Mesenchymal stem cell (in vitro differentiated cells and primary cell): ENCODE measurements at regions not wholly inside any gene's neighbourhood (a gene's known extent, or its start where the extent isn't known, plus 50 kb on each side); places are given as distances from the start of the nearest gene placed in this dataset.

Experiments
- DNase-seq: peaks from one replicate; pipeline ENCODE4 v3.0.0-alpha.2; 2013
- H2AFZ ChIP-seq: one replicate; pipeline ENCODE4 v1.6.1; 2013; ENCODE audit warnings: low read depth, mild to moderate bottlenecking, control low read depth, inconsistent platforms, low read length, moderate library complexity
- H2AK5ac ChIP-seq: 2 replicates; pipeline ENCODE4 v1.6.1; 2013; ENCODE audit warnings: low read length, moderate library complexity, mild to moderate bottlenecking, inconsistent platforms; ENCODE audit not compliant: severe bottlenecking
- H2BK120ac ChIP-seq: one replicate; pipeline ENCODE4 v1.6.1; 2013; ENCODE audit warnings: low read depth, mild to moderate bottlenecking, inconsistent platforms, low read length, moderate library complexity
- H2BK12ac ChIP-seq, 2 experiments: one replicate each; pipeline ENCODE4 v1.6.1; 2013; ENCODE audit warnings: inconsistent platforms in 2 of 2, low read length in 2 of 2, mild to moderate bottlenecking in 2 of 2, moderate library complexity in 2 of 2, control low read depth in 1 of 2
- H2BK15ac ChIP-seq: one replicate; pipeline ENCODE4 v1.6.1; 2013; ENCODE audit warnings: mild to moderate bottlenecking, low read depth, inconsistent platforms; ENCODE audit not compliant: poor library complexity, severe bottlenecking
- H2BK5ac ChIP-seq: 2 replicates; pipeline ENCODE4 v1.6.1; 2013; ENCODE audit warnings: low read depth, mild to moderate bottlenecking, low read length, control low read depth, inconsistent platforms; ENCODE audit not compliant: poor library complexity, severe bottlenecking
- H3K14ac ChIP-seq, 2 experiments: one replicate each; pipeline ENCODE4 v1.6.1; 2013; ENCODE audit warnings: inconsistent platforms in 2 of 2, low read length in 2 of 2, control low read depth in 1 of 2, mild to moderate bottlenecking in 1 of 2, moderate library complexity in 1 of 2
- H3K18ac ChIP-seq, 2 experiments: one replicate each; pipeline ENCODE4 v1.6.1; 2013; ENCODE audit warnings: inconsistent platforms in 2 of 2, low read length in 2 of 2, control low read depth in 1 of 2, low read depth in 1 of 2, mild to moderate bottlenecking in 1 of 2
- H3K23ac ChIP-seq, 2 experiments: one replicate each; pipeline ENCODE4 v1.6.1; 2013; ENCODE audit warnings: inconsistent platforms in 2 of 2, low read length in 2 of 2, mild to moderate bottlenecking in 2 of 2, moderate library complexity in 2 of 2, control low read depth in 1 of 2
- H3K27ac ChIP-seq: 2 replicates; pipeline ENCODE4 v1.5.1; 2013; ENCODE audit warnings: mild to moderate bottlenecking, moderate library complexity, low read length, control low read depth, inconsistent platforms; ENCODE audit not compliant: poor library complexity, severe bottlenecking
- H3K27me3 ChIP-seq, 2 experiments: 2 replicates each; pipeline versions ENCODE4 v1.6.1 to v1.7.0; 2013; ENCODE audit warnings: low read length in 2 of 2, mild to moderate bottlenecking in 2 of 2, moderate library complexity in 2 of 2, control low read depth in 1 of 2, inconsistent platforms in 1 of 2; ENCODE audit not compliant: control insufficient read depth in 1 of 2, insufficient read depth in 1 of 2
- H3K36me3 ChIP-seq, 2 experiments: 2 replicates each; pipeline versions ENCODE4 v1.6.1 to v1.7.0; 2013; ENCODE audit warnings: low read length in 2 of 2, control low read depth in 1 of 2, inconsistent platforms in 1 of 2, low read depth in 1 of 2, mild to moderate bottlenecking in 1 of 2; ENCODE audit not compliant: insufficient read depth in 2 of 2, control insufficient read depth in 1 of 2
- H3K4ac ChIP-seq, 2 experiments: one replicate each; pipeline ENCODE4 v1.6.1; 2013; ENCODE audit warnings: inconsistent platforms in 2 of 2, low read length in 2 of 2, mild to moderate bottlenecking in 2 of 2, moderate library complexity in 2 of 2, control low read depth in 1 of 2, low read depth in 1 of 2
- H3K4me1 ChIP-seq: 2 replicates; pipeline ENCODE4 v1.6.1; 2013; ENCODE audit warnings: low read depth, low read length, control low read depth; ENCODE audit not compliant: control insufficient read depth, insufficient read depth
- H3K4me2 ChIP-seq: 2 replicates; pipeline ENCODE4 v1.6.1; 2013; ENCODE audit warnings: low read length, mild to moderate bottlenecking, inconsistent platforms; ENCODE audit not compliant: poor library complexity, severe bottlenecking
- H3K4me3 ChIP-seq, 2 experiments: 2 replicates each; pipeline versions ENCODE4 v1.5.1 to v1.7.0; 2013; ENCODE audit warnings: low read length in 2 of 2, mild to moderate bottlenecking in 2 of 2, control low read depth in 1 of 2, low read depth in 1 of 2; ENCODE audit not compliant: insufficient read depth in 1 of 2
- H3K79me1 ChIP-seq: replicated peaks from 2 replicates; pipeline ENCODE4 v1.6.1; 2013; ENCODE audit warnings: mild to moderate bottlenecking, control low read depth, low read length, inconsistent platforms; ENCODE audit not compliant: poor library complexity, severe bottlenecking
- H3K9ac ChIP-seq: 2 replicates; pipeline ENCODE4 v1.7.0; 2013; ENCODE audit warnings: mild to moderate bottlenecking, low read length, moderate library complexity
- H3K9me3 ChIP-seq: 2 replicates; pipeline ENCODE4 v1.7.0; 2013; ENCODE audit warnings: mild to moderate bottlenecking, low read length; ENCODE audit not compliant: control insufficient read depth
- H4K8ac ChIP-seq: one replicate; pipeline ENCODE4 v1.6.1; 2013; ENCODE audit warnings: inconsistent platforms, mild to moderate bottlenecking, low read length, moderate library complexity
- H4K91ac ChIP-seq: one replicate; pipeline ENCODE4 v1.6.1; 2013; ENCODE audit warnings: mild to moderate bottlenecking, low read length, inconsistent platforms
- WGBS: methylation state at CpG from one replicate; pipeline ENCODE4 v1.1.7; 2013; ENCODE audit warnings: mixed read lengths; 5-methylcytosine and 5-hydroxymethylcytosine counted together

GRCh38 chr1:5809207-5809788 is 182.9 kb downstream of the NPHP4 start:
- H4K8ac ChIP-seq: no peak overlapping the region
- H3K27me3 ChIP-seq: no peaks in the 10 kb centered on the region
- H3K4me1 ChIP-seq: peaks cover under 1% of the 10 kb centered on the region
- H3K4me2 ChIP-seq: no peak overlapping the region
- H2AK5ac ChIP-seq: no peak overlapping the region
- H3K18ac ChIP-seq: no peak overlapping the region
- no peak overlapping the region for H2BK5ac ChIP-seq
- no peak overlapping the region for H3K27ac ChIP-seq
- H2BK12ac ChIP-seq: no peak overlapping the region
- WGBS: 85% methylated on average over 9 of the region's 9 CpGs
- H3K36me3 ChIP-seq: no peaks in the 10 kb centered on the region
- no peak overlapping the region for H3K14ac ChIP-seq
- H3K23ac ChIP-seq: no peak overlapping the region
- H3K4me3 ChIP-seq: no peak overlapping the region
- H2AFZ ChIP-seq: no peak overlapping the region
- H3K9ac ChIP-seq: no peak overlapping the region
- no peak overlapping the region for H3K4ac ChIP-seq
- H3K79me1 ChIP-seq: no peaks in the 10 kb centered on the region
- peaks cover 11% of the 10 kb centered on the region for H3K9me3 ChIP-seq
- no peak overlapping the region for H2BK120ac ChIP-seq
- H4K91ac ChIP-seq: no peak overlapping the region
- DNase-seq: no peak
- no peak overlapping the region for H2BK15ac ChIP-seq

- H3K4me2 ChIP-seq: no peak overlapping the region
- H3K4ac ChIP-seq: no peak overlapping the region
- H2BK5ac ChIP-seq: no peak overlapping the region
- H4K91ac ChIP-seq: no peak overlapping the region
- H2BK12ac ChIP-seq: no peak overlapping the region
- H3K9ac ChIP-seq: no peak overlapping the region
- no peaks in the 10 kb centered on the region for H3K4me1 ChIP-seq
- H2BK120ac ChIP-seq: no peak overlapping the region
- no peak overlapping the region for H2AK5ac ChIP-seq
- no peak overlapping the region for H2AFZ ChIP-seq
- DNase-seq: no peak
- H3K14ac ChIP-seq: no peak overlapping the region
- H2BK15ac ChIP-seq: no peak overlapping the region
- H3K4me3 ChIP-seq: no peak overlapping the region
- no peak overlapping the region for H3K27ac ChIP-seq
- H3K9me3 ChIP-seq: peaks cover 15% of the 10 kb centered on the region
- no peak overlapping the region for H3K23ac ChIP-seq
- no peaks in the 10 kb centered on the region for H3K36me3 ChIP-seq
- no peaks in the 10 kb centered on the region for H3K79me1 ChIP-seq
- H3K27me3 ChIP-seq: no peaks in the 10 kb centered on the region
- H3K18ac ChIP-seq: no peak overlapping the region
- H4K8ac ChIP-seq: no peak overlapping the region
Measured at GRCh38 chr1:5803851-5804250, 188.4 kb downstream of the NPHP4 start.

- H3K9ac ChIP-seq: no peak overlapping the region
- no peak overlapping the region for H3K4me2 ChIP-seq
- H3K4ac ChIP-seq: no peak overlapping the region
- no peaks in the 10 kb centered on the region for H3K79me1 ChIP-seq
- no peak overlapping the region for H3K27ac ChIP-seq
- 40% methylated on average over 1 of the region's 1 CpG for whole genome bisulfite sequencing
- no peak overlapping the region for H2AK5ac ChIP-seq
- H2AFZ ChIP-seq: no peak overlapping the region
- no peak for DNase-seq
- no peak overlapping the region for H3K4me3 ChIP-seq
- H2BK5ac ChIP-seq: no peak overlapping the region
- no peak overlapping the region for H4K91ac ChIP-seq
- H4K8ac ChIP-seq: no peak overlapping the region
- no peak overlapping the region for H2BK15ac ChIP-seq
- no peaks in the 10 kb centered on the region for H3K27me3 ChIP-seq
- H3K23ac ChIP-seq: no peak overlapping the region
- H3K14ac ChIP-seq: no peak overlapping the region
- peaks cover 12% of the 10 kb centered on the region for H3K9me3 ChIP-seq
- H2BK120ac ChIP-seq: no peak overlapping the region
- no peaks in the 10 kb centered on the region for H3K4me1 ChIP-seq
- no peak overlapping the region for H3K18ac ChIP-seq
- H3K36me3 ChIP-seq: no peaks in the 10 kb centered on the region
- no peak overlapping the region for H2BK12ac ChIP-seq
Measured at GRCh38 chr1:5802606-5803005, 189.6 kb downstream of the NPHP4 start.

DNA sequence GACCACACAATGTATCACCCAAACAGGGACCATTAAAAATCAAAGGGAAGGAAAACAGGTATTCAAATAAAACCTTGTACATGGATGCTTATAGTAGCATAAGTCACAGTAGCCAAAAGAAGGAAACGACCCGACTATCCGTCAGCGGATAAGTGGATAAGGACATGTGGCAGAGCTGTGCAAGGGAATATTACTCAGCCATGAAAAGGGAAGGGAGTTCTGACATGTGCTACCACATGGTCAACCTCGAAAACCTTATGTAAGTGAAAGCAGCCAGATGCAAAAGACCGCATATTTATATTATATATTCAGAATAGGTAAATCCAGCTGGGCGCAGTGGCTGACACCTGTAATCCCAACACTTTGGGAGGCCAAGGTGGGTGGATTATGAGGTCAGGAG is 193.3 kb downstream of the NPHP4 start:
- no peak overlapping the region for H3K23ac ChIP-seq
- H2AK5ac ChIP-seq: no peak overlapping the region
- H3K9ac ChIP-seq: no peak overlapping the region
- no peak overlapping the region for H2AFZ ChIP-seq
- peaks cover 5% of the 10 kb centered on the region for H3K9me3 ChIP-seq
- no peak overlapping the region for H4K91ac ChIP-seq
- no peak overlapping the region for H2BK12ac ChIP-seq
- no peaks in the 10 kb centered on the region for H3K4me1 ChIP-seq
- no peaks in the 10 kb centered on the region for H3K79me1 ChIP-seq
- no peak overlapping the region for H2BK5ac ChIP-seq
- no peak overlapping the region for H3K4me3 ChIP-seq
- H3K27ac ChIP-seq: no peak overlapping the region
- no peak overlapping the region for H3K14ac ChIP-seq
- H3K18ac ChIP-seq: no peak overlapping the region
- H3K4me2 ChIP-seq: no peak overlapping the region
- no peaks in the 10 kb centered on the region for H3K36me3 ChIP-seq
- no peaks in the 10 kb centered on the region for H3K27me3 ChIP-seq
- no peak for DNase-seq
- H2BK120ac ChIP-seq: no peak overlapping the region
- WGBS: 91% methylated on average over 5 of the region's 7 CpGs
- H2BK15ac ChIP-seq: no peak overlapping the region
- H3K4ac ChIP-seq: no peak overlapping the region
- no peak overlapping the region for H4K8ac ChIP-seq
